Colonic mucosa (tissue), 4 donors: ENCODE measurements at regions not wholly inside any gene's neighbourhood (a gene's known extent, or its start where the extent isn't known, plus 50 kb on each side); places are given as distances from the start of the nearest gene placed in this dataset.

Experiments used
- DNase-seq: peaks from one replicate; pipeline ENCODE4 v3.0.0-alpha.2; 2020
- H3K27ac ChIP-seq: fragments of 200-600 bp; one replicate; pipeline ENCODE4 v1.8.0; 2021
- H3K27me3 ChIP-seq: fragments of 200-600 bp; one replicate; pipeline ENCODE4 v1.8.0; 2021
- H3K36me3 ChIP-seq: fragments of 200-600 bp; one replicate; pipeline ENCODE4 v1.8.0; 2021
- H3K4me1 ChIP-seq: fragments of 200-600 bp; one replicate; pipeline ENCODE4 v1.8.0; 2021; ENCODE audit warnings: mild to moderate bottlenecking
- H3K4me3 ChIP-seq: fragments of 200-600 bp; one replicate; pipeline ENCODE4 v1.8.0; 2021
- H3K9ac ChIP-seq, 2 donors: one replicate each; pipeline ENCODE4 v1.7.0; 2013; ENCODE audit warnings: control low read depth in 2 of 2, low read depth in 2 of 2, low read length in 2 of 2
- H3K9me3 ChIP-seq: fragments of 200-600 bp; one replicate; pipeline ENCODE4 v1.8.0; 2021
- intact Hi-C: fragments of 100-400 bp; cut with DNase I; formaldehyde crosslinking; loops from one replicate; pipeline ENCODE4 v1.14.1; 2022
- TF ChIP-seq, protein P1 (sequence below): fragments of 200-600 bp; IDR thresholded peaks from one replicate; pipeline ENCODE4 v1.8.0; 2022; ENCODE audit warnings: antibody characterized with exemption, mild to moderate bottlenecking
- donor health status: healthy.
- donor health status: DM: no; HTN: no; CAD: no.
- donor health status: DM: no; HTN: no; CAD: no.

DNA sequence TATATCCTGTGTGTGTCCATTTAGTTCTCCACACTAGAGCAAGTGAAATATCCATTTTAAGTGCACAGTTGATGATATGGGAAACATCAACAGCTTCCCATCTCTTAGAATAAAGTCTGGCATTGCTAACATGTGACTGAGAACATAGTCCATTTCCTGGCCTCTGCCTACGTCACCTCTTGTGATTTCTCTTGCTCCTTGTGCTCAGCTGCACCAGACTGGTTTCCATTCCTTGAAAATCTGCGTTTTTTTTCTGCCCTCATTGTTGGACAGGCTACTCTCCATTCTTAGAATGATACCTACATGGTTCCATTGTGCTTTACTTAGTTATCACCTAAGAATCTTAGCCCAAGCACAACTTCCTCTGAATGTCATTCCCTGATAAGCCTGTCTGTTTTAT lies 851.2 kb upstream of the ID2 start:
- Histone ChIP-seq H3K27ac (no peak overlapping the region), H3K4me3 (no peak overlapping the region), H3K27me3 (no peaks in the 10 kb centered on the region), H3K9ac (no peak overlapping the region), H3K36me3 (no peaks in the 10 kb centered on the region), H3K4me1 (no peaks in the 10 kb centered on the region), H3K9me3 (no peaks in the 10 kb centered on the region)
- TF ChIP-seq, protein P1, sequence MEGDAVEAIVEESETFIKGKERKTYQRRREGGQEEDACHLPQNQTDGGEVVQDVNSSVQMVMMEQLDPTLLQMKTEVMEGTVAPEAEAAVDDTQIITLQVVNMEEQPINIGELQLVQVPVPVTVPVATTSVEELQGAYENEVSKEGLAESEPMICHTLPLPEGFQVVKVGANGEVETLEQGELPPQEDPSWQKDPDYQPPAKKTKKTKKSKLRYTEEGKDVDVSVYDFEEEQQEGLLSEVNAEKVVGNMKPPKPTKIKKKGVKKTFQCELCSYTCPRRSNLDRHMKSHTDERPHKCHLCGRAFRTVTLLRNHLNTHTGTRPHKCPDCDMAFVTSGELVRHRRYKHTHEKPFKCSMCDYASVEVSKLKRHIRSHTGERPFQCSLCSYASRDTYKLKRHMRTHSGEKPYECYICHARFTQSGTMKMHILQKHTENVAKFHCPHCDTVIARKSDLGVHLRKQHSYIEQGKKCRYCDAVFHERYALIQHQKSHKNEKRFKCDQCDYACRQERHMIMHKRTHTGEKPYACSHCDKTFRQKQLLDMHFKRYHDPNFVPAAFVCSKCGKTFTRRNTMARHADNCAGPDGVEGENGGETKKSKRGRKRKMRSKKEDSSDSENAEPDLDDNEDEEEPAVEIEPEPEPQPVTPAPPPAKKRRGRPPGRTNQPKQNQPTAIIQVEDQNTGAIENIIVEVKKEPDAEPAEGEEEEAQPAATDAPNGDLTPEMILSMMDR: no peak
- intact Hi-C loops: no loop called here
- DNase-seq: no peak

DNA sequence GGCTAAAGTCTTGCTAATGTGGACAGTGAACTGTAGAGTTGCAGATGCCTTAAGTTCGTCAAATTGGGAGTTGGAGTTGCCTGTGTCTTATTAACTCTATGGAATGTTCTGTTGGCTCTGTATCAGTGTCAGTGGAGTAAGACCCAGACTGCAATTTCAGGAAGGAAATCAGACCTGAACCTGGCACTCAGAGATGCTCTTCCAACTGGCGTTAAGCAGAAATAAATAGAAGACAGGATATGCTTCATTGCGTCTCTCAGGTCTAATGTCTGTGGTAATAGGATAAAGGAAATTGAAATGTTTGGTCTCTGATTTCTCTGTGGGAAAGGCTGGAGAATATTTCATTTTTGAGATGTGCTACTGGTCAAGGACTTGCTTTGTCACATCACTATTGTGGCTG lies 846.7 kb upstream of the ID2 start:
- Histone ChIP-seq H3K27me3 (no peaks in the 10 kb centered on the region), H3K4me3 (no peak overlapping the region), H3K4me1 (no peaks in the 10 kb centered on the region), H3K27ac (no peak overlapping the region), H3K9ac (no peak overlapping the region), H3K9me3 (no peaks in the 10 kb centered on the region), H3K36me3 (no peaks in the 10 kb centered on the region)
- no peak for DNase-seq
- intact Hi-C loops: no loop called here
- TF ChIP-seq, protein P1: no peak

DNA sequence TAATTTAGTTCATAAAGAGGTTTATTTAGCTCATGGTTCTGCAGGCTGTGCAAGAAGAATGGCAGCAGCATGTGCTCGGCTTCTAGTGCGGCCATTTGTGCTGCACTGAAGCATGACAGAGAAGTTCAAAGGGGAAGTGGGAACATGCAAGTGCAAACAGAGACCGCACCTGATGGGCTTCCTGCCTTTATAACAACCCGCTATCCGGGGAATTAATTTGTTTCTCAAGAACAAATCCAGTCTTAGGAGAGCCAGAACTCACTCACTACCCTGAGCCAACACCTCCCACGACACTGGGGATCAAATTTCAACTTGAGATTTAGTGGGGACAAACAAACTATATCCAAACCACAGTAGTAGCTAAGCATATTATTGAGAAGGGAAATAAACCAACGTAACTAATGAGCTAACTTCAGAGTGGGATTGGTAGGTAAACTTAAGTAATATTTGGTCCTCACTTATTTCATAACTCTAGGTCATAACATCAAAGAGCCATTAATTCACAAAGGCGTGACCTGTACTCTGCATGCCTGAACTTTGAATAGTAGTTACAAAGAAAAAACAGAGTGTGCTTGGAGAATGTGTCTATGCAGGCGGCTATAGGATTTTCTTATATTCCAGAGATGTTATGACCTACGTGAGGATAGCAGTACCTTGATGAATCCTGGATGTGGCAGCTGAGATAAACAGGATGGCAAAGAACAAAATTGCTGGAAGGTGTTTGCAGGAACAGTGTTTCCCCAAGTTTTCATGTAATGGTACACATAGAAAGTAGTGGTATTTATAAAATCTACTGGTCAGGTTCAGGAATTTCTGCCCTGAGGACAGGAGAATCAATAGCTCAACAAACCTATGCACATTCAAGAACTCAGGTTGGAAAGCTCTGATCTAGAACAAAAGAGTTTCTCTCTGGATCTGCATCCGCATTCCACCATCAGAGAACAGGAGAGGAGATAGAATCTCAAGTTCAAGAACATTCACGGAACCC lies 845.9 kb upstream of the ID2 start:
- intact Hi-C loops: no loop called here
- H3K27ac ChIP-seq: no peak overlapping the region
- TF ChIP-seq, protein P1: no peak
- no peaks in the 10 kb centered on the region for H3K9me3 ChIP-seq
- no peak overlapping the region for H3K4me3 ChIP-seq
- no peaks in the 10 kb centered on the region for H3K27me3 ChIP-seq
- no peaks in the 10 kb centered on the region for H3K36me3 ChIP-seq
- H3K4me1 ChIP-seq: no peaks in the 10 kb centered on the region
- DNase-seq: no peak
- no peak overlapping the region for H3K9ac ChIP-seq

DNA sequence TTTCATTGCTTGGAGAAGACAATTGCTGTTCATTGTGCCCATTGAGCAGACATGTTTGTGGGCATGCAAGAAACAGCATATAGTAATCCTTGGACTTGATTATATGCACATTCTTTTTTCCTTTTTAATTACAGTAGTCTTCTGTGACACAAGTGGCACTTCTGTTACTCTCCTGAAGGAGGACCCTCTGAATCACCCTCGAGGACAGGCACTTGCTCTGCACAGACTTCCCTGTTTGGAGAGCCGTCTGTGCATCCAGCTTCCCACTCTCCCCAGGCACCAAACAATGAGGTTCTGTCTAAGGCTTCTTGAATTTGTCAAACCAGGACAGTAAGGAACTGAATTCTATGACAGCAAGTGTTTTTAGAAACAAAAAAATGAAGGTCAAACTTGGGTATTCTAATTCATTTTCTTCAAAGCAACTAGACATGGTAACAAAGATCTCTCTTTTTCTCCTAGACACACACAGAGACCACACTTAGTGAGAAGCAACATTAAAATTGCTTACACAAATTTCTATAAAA lies 844.6 kb upstream of the ID2 start:
- no peaks in the 10 kb centered on the region for H3K4me1 ChIP-seq

DNA sequence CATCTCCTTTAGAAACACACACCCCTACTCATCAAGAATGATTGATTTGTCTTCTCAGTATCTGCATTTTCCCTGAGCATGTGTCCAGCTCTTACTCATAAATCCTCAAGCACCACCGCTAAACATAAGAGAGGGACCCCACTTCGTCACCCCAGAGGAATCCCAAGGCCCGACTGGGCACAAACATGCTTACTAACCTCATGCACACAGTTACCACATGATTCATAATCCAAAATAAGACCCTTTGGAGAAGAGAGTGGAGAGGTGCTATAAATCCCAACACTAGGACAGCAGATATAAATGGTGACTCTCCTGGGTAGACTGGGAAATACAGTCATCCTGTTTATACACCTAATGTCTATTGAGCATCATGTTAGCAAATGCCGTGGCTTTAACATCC lies 843.2 kb upstream of the ID2 start:
- no peaks in the 10 kb centered on the region for H3K9me3 ChIP-seq
- H3K4me3 ChIP-seq: no peak overlapping the region
- TF ChIP-seq, protein P1: no peak
- H3K27me3 ChIP-seq: no peaks in the 10 kb centered on the region
- intact Hi-C loops: no loop called here
- H3K4me1 ChIP-seq: no peaks in the 10 kb centered on the region
- DNase-seq: no peak
- H3K9ac ChIP-seq: no peak overlapping the region
- H3K27ac ChIP-seq: no peak overlapping the region
- H3K36me3 ChIP-seq: no peaks in the 10 kb centered on the region

More for the DNA sequence above, 844.6 kb upstream of the ID2 start:
- Histone ChIP-seq H3K9me3 (no peaks in the 10 kb centered on the region), H3K4me3 (no peak overlapping the region), H3K27ac (no peak overlapping the region), H3K9ac (no peak overlapping the region), H3K27me3 (no peaks in the 10 kb centered on the region), H3K36me3 (no peaks in the 10 kb centered on the region)
- TF ChIP-seq, protein P1: no peak
- DNase-seq: no peak
- intact Hi-C loops: no loop called here
